Neutrophil (primary cell): ENCODE measurements at regions not wholly inside any gene's neighbourhood (a gene's known extent, or its start where the extent isn't known, plus 50 kb on each side); places are given as distances from the start of the nearest gene placed in this dataset.

Experiments used
- H3K27ac ChIP-seq: fragments of 200-600 bp; sonication (generic); 2 replicates; pipeline ENCODE4 v1.5.1; 2016; ENCODE audit warnings: mild to moderate bottlenecking, moderate library complexity
- H3K27me3 ChIP-seq: fragments of 200-600 bp; sonication (generic); 2 replicates; pipeline ENCODE4 v1.6.0; 2016; ENCODE audit warnings: mild to moderate bottlenecking
- H3K36me3 ChIP-seq: fragments of 200-600 bp; sonication (generic); 2 replicates; pipeline ENCODE4 v1.5.1; 2017
- H3K4me1 ChIP-seq, 2 experiments: fragments of 200-600 bp in 1 of 2; sonication (generic) in 1 of 2; 1 replicate in 1 of 2; 2 replicates in 1 of 2; pipeline versions ENCODE4 v1.5.1 to v1.6.1; 2013 to 2016; ENCODE audit warnings: low read depth in 1 of 2, low read length in 1 of 2, mild to moderate bottlenecking in 1 of 2, moderate library complexity in 1 of 2; ENCODE audit not compliant: control insufficient read depth in 1 of 2, insufficient read depth in 1 of 2
- H3K4me3 ChIP-seq, 2 experiments: fragments of 200-600 bp in 1 of 2; sonication (generic) in 1 of 2; 1 replicate in 1 of 2; 2 replicates in 1 of 2; pipeline ENCODE4 v1.5.1; 2013 to 2016; ENCODE audit warnings: low read depth in 1 of 2, low read length in 1 of 2, mild to moderate bottlenecking in 1 of 2, moderate library complexity in 1 of 2
- H3K9me3 ChIP-seq: fragments of 200-600 bp; sonication (generic); 2 replicates; pipeline ENCODE4 v1.5.1; 2016
- TF ChIP-seq, protein P1 (sequence below): fragments of 200-600 bp; sonication (generic); IDR thresholded peaks from 2 replicates; pipeline ENCODE4 v1.5.1; 2016; ENCODE audit warnings: antibody characterized with exemption

DNA sequence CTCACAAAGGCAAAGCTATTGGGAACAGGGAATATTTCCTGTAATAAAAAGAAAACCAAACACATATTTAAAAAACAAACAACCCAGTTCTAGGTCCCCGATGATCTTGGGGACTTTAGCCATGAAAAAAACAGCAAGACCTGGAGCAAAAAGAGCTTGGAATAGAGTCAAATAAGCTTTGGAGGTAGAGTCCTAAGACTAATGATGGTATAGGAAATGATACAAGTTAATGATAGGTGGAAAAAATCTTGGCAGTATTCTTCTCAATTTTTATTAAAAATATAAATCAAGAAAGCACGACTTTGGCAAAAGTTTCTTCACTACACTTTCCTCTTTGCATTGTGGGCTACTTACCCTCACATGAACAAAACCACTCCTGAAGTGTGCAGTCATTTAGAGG lies 481.5 kb downstream of the EBF1 start:
- H3K27me3 ChIP-seq: no peaks in the 10 kb centered on the region
- no peak overlapping the region for H3K4me3 ChIP-seq
- TF ChIP-seq, protein P1, sequence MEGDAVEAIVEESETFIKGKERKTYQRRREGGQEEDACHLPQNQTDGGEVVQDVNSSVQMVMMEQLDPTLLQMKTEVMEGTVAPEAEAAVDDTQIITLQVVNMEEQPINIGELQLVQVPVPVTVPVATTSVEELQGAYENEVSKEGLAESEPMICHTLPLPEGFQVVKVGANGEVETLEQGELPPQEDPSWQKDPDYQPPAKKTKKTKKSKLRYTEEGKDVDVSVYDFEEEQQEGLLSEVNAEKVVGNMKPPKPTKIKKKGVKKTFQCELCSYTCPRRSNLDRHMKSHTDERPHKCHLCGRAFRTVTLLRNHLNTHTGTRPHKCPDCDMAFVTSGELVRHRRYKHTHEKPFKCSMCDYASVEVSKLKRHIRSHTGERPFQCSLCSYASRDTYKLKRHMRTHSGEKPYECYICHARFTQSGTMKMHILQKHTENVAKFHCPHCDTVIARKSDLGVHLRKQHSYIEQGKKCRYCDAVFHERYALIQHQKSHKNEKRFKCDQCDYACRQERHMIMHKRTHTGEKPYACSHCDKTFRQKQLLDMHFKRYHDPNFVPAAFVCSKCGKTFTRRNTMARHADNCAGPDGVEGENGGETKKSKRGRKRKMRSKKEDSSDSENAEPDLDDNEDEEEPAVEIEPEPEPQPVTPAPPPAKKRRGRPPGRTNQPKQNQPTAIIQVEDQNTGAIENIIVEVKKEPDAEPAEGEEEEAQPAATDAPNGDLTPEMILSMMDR: no peak
- no peaks in the 10 kb centered on the region for H3K36me3 ChIP-seq
- no peaks in the 10 kb centered on the region for H3K4me1 ChIP-seq
- H3K9me3 ChIP-seq: no peaks in the 10 kb centered on the region
- no peak overlapping the region for H3K27ac ChIP-seq

DNA sequence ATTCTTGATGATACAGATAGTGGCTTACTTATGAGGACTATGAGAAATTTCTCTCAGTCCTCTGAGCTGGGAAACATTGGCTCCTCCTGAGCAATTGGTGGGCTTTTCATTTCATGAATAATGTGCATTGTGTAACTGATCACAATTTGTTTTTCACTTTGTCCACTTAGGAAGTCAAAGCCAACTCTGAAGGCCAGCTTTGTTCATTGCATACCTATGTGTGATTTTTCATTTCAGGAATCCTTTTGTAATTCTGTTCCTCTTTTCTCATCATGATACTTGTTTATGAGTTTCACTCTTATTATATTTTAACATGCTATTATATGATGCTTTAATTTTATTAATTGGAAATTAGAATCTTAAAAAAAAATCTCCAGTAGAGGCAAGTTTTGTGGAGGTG lies 483.0 kb downstream of the EBF1 start:
- Histone ChIP-seq H3K9me3 (no peaks in the 10 kb centered on the region), H3K27me3 (no peaks in the 10 kb centered on the region), H3K27ac (no peak overlapping the region), H3K4me1 (no peaks in the 10 kb centered on the region), H3K36me3 (no peaks in the 10 kb centered on the region), H3K4me3 (no peak overlapping the region)
- TF ChIP-seq, protein P1: no peak

GRCh38 chr5:158614951-158615350 lies 484.8 kb downstream of the EBF1 start:
- H3K27me3 ChIP-seq: no peaks in the 10 kb centered on the region
- no peak overlapping the region for H3K27ac ChIP-seq
- TF ChIP-seq, protein P1: no peak
- H3K4me1 ChIP-seq: no peaks in the 10 kb centered on the region
- H3K36me3 ChIP-seq: no peaks in the 10 kb centered on the region
- no peak overlapping the region for H3K4me3 ChIP-seq
- no peaks in the 10 kb centered on the region for H3K9me3 ChIP-seq

GRCh38 chr5:158611581-158611980 lies 488.1 kb downstream of the EBF1 start:
- Histone ChIP-seq H3K27me3 (no peaks in the 10 kb centered on the region), H3K9me3 (no peaks in the 10 kb centered on the region), H3K36me3 (no peaks in the 10 kb centered on the region), H3K27ac (no peak overlapping the region), H3K4me3 (no peak overlapping the region), H3K4me1 (no peaks in the 10 kb centered on the region)
- TF ChIP-seq, protein P1: no peak

GRCh38 chr5:158610051-158610415 lies 489.7 kb downstream of the EBF1 start:
- H3K36me3 ChIP-seq: no peaks in the 10 kb centered on the region
- H3K4me3 ChIP-seq: no peak overlapping the region
- no peaks in the 10 kb centered on the region for H3K4me1 ChIP-seq
- no peaks in the 10 kb centered on the region for H3K9me3 ChIP-seq
- H3K27me3 ChIP-seq: no peaks in the 10 kb centered on the region
- no peak overlapping the region for H3K27ac ChIP-seq
- TF ChIP-seq, protein P1: no peak
